Smooth muscle cell (in vitro differentiated cells): ENCODE measurements at regions not wholly inside any gene's neighbourhood (a gene's known extent, or its start where the extent isn't known, plus 50 kb on each side); places are given as distances from the start of the nearest gene placed in this dataset.

ENCODE experiments used
- DNase-seq: peaks from one replicate; lab custom pipeline; 2025; ENCODE audit not compliant: unreplicated experiment; lab: John Stamatoyannopoulos, UW
- H2AFZ ChIP-seq: fragments of 200-600 bp; sonication (generic); 2 replicates; pipeline ENCODE4 v1.6.0; 2016; ENCODE audit warnings: antibody characterized with exemption, low read depth, mild to moderate bottlenecking
- H3F3A ChIP-seq: fragments of 200-600 bp; sonication (generic); 2 replicates; pipeline ENCODE4 v1.6.0; 2017; ENCODE audit warnings: antibody characterized with exemption, low read depth
- H3K27ac ChIP-seq: fragments of 200-600 bp; sonication (generic); 2 replicates; pipeline ENCODE4 v1.5.1; 2016; ENCODE audit warnings: low read depth, mild to moderate bottlenecking
- H3K27me3 ChIP-seq: fragments of 200-600 bp; sonication (generic); 2 replicates; pipeline ENCODE4 v1.6.1; 2016; ENCODE audit warnings: low read depth, mild to moderate bottlenecking
- H3K36me3 ChIP-seq: fragments of 200-600 bp; sonication (generic); 2 replicates; pipeline ENCODE4 v1.5.1; 2016; ENCODE audit warnings: low read depth
- H3K4me1 ChIP-seq: fragments of 200-600 bp; sonication (generic); 2 replicates; pipeline ENCODE4 v1.5.1; 2016; ENCODE audit warnings: low read depth
- H3K4me2 ChIP-seq: fragments of 200-600 bp; sonication (generic); 2 replicates; pipeline ENCODE4 v1.6.0; 2016; ENCODE audit warnings: mild to moderate bottlenecking
- H3K4me3 ChIP-seq: fragments of 200-600 bp; sonication (generic); 2 replicates; pipeline ENCODE4 v1.5.1; 2016; ENCODE audit warnings: mild to moderate bottlenecking
- H3K79me2 ChIP-seq: fragments of 200-600 bp; sonication (generic); 2 replicates; pipeline ENCODE4 v1.6.0; 2016; ENCODE audit warnings: low read depth, mild to moderate bottlenecking
- H3K9ac ChIP-seq: fragments of 200-600 bp; sonication (generic); 2 replicates; pipeline ENCODE4 v1.6.0; 2016; ENCODE audit warnings: low read depth
- H3K9me3 ChIP-seq: fragments of 200-600 bp; sonication (generic); replicated peaks from 2 replicates; pipeline ENCODE4 v1.5.1; 2016; ENCODE audit warnings: low read depth
- H4K20me1 ChIP-seq: fragments of 200-600 bp; sonication (generic); 2 replicates; pipeline ENCODE4 v1.6.0; 2016; ENCODE audit warnings: low read depth
- WGBS: methylation state at CpG from one replicate; pipeline ENCODE4 v1.1.7; 2016; ENCODE audit warnings: low lambda C conversion rate; 5-methylcytosine and 5-hydroxymethylcytosine counted together
- TF ChIP-seq, protein P1 (sequence below): fragments of 200-600 bp; sonication (generic); IDR thresholded peaks from 2 replicates; pipeline ENCODE4 v1.5.1; 2017; ENCODE audit warnings: borderline replicate concordance, mild to moderate bottlenecking, antibody characterized with exemption; ENCODE audit not compliant: insufficient read depth, poor library complexity, severe bottlenecking

DNA sequence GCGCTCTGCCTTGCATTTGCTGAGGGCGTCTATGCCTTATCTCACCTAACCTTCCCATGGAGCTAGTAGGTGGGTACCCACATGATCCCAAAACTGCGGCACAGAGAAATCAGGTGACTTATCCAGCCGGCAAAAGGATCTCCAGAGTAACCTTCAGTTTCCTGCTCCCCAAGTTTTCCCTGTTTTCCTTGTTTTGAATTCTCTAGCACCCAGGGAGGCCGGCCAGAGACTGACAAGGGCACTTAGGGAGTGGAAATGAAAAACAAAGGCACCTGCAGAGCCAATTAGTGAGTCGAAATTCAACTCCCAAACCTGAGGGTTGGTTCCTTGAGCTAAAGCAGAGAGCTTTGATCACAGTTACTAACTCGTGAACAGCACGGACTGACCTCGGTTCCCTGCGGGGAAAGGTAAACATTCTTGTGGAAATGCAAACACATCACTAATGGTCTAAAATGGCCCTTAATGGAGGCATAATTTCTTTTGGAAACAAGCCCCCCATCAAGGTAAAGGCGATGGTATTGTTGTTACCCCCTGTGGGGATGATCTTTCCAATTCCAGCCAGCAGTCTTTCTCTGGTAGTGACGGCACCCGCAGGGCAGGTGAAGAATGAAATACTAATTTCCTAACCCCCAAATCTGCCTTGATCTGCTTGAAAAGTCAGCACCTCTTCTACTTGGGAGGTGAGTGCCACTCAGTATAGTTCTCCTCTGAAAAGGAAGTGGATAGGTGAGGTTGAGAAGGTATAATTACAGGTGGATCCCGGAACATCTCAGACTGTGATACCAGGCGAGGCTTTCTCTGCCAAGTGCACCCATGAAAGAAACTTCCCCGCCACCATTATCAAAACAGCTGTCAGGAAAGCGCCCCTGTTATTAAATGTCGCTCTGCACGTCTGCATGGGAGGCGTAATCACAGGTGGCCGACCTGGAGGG is 365.6 kb upstream of the AUTS2 start:
- no peaks in the 10 kb centered on the region for H3K9me3 ChIP-seq
- H3K36me3 ChIP-seq = no peaks in the 10 kb centered on the region
- 9% methylated on average over 21 of the region's 21 CpGs for WGBS
- TF ChIP-seq, protein P1, sequence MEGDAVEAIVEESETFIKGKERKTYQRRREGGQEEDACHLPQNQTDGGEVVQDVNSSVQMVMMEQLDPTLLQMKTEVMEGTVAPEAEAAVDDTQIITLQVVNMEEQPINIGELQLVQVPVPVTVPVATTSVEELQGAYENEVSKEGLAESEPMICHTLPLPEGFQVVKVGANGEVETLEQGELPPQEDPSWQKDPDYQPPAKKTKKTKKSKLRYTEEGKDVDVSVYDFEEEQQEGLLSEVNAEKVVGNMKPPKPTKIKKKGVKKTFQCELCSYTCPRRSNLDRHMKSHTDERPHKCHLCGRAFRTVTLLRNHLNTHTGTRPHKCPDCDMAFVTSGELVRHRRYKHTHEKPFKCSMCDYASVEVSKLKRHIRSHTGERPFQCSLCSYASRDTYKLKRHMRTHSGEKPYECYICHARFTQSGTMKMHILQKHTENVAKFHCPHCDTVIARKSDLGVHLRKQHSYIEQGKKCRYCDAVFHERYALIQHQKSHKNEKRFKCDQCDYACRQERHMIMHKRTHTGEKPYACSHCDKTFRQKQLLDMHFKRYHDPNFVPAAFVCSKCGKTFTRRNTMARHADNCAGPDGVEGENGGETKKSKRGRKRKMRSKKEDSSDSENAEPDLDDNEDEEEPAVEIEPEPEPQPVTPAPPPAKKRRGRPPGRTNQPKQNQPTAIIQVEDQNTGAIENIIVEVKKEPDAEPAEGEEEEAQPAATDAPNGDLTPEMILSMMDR = no peak
- no peak overlapping the region for H2AFZ ChIP-seq
- H3K4me2 ChIP-seq = no peak overlapping the region
- H3F3A ChIP-seq = no peaks in the 10 kb centered on the region
- H3K4me1 ChIP-seq = peaks cover 6% of the 10 kb centered on the region
- no peaks in the 10 kb centered on the region for H4K20me1 ChIP-seq
- H3K4me3 ChIP-seq = no peak overlapping the region
- peaks cover 94% of the 10 kb centered on the region for H3K27me3 ChIP-seq
- no peak overlapping the region for H3K9ac ChIP-seq
- DNase-seq = no peak
- H3K27ac ChIP-seq = no peak overlapping the region
- no peaks in the 10 kb centered on the region for H3K79me2 ChIP-seq

DNA sequence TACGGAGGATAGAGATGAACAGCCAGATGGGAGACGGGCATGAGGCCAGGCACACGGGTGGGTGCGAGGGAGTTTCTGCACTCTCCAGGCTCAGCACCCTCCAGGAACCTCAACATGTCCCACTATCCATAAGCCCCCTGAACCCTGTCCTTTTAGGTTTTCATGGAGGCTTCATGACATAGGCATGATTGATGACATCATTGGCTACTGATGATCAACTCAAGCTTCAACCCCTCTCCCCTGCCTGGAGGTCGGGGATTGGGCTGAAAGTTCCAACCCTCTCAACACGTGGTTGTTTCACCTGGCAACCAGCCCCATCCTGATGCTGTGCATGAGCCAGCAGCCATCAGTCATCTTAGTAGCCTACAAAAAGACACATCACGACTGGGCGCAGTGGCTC is 360.7 kb upstream of the AUTS2 start:
- Histone ChIP-seq H3K4me1 (peaks cover 6% of the 10 kb centered on the region), H3K4me3 (no peak overlapping the region), H3K9me3 (no peaks in the 10 kb centered on the region), H3F3A (no peaks in the 10 kb centered on the region), H2AFZ (no peak overlapping the region), H4K20me1 (no peaks in the 10 kb centered on the region), H3K36me3 (no peaks in the 10 kb centered on the region), H3K4me2 (no peak overlapping the region), H3K27ac (no peak overlapping the region), H3K9ac (no peak overlapping the region), H3K27me3 (peaks cover 54% of the 10 kb centered on the region), H3K79me2 (no peaks in the 10 kb centered on the region)
- 83% methylated on average over 8 of the region's 8 CpGs for WGBS
- DNase-seq = no peak
- TF ChIP-seq, protein P1 = no peak

DNA sequence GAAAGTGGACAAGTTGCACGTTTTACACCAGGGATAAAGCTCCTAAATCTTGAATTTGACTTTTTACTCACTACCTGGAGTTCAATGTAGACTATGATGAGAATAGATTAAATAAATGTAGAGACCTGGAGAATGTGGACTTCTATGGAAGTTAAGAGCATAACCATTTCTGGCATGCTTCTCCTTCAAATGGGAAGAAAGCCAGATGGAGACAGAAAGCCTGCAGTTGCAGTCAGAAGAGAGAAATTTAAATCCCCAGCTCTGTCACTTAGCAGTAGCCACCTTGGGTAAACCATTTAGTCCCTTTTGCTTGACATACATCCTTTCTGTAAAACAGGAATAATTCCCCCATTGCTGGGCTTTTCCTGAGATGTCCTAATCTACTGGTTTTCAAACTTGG is 355.3 kb upstream of the AUTS2 start:
- H2AFZ ChIP-seq = no peak overlapping the region
- H3K27ac ChIP-seq = no peak overlapping the region
- H3K4me2 ChIP-seq = no peak overlapping the region
- no peaks in the 10 kb centered on the region for H3K36me3 ChIP-seq
- TF ChIP-seq, protein P1 = no peak
- H3K27me3 ChIP-seq = no peaks in the 10 kb centered on the region
- no peak overlapping the region for H3K4me3 ChIP-seq
- no peak for DNase-seq
- no peaks in the 10 kb centered on the region for H3K79me2 ChIP-seq
- no peaks in the 10 kb centered on the region for H3K4me1 ChIP-seq
- 77% methylated on average over 1 of the region's 1 CpG for WGBS
- no peak overlapping the region for H3K9ac ChIP-seq
- no peaks in the 10 kb centered on the region for H3F3A ChIP-seq
- H4K20me1 ChIP-seq = no peaks in the 10 kb centered on the region
- H3K9me3 ChIP-seq = no peaks in the 10 kb centered on the region

DNA sequence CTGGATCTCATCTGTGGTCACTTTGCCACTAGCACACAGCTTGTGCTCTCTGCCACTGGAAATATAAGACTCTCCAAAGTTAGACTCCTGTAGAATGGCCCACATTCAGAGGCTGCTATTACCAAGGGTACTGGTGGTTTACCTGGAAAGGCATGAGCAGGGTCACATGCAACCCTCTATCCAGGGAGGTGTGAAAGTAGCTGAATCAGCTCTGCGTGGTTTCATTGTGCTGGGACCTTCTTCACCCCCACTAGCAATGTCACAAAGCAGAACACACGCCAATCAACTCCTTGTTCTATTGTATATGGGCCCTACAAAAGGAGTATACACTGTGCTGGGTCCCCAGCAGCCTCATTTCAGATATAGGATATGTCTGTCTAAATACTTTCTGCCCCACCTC is 353.6 kb upstream of the AUTS2 start:
- no peak overlapping the region for H2AFZ ChIP-seq
- H3K79me2 ChIP-seq = no peaks in the 10 kb centered on the region
- H4K20me1 ChIP-seq = no peaks in the 10 kb centered on the region
- DNase-seq = no peak
- H3F3A ChIP-seq = no peaks in the 10 kb centered on the region
- H3K4me3 ChIP-seq = no peak overlapping the region
- no peaks in the 10 kb centered on the region for H3K27me3 ChIP-seq
- TF ChIP-seq, protein P1 = no peak
- no peaks in the 10 kb centered on the region for H3K9me3 ChIP-seq
- no peak overlapping the region for H3K9ac ChIP-seq
- H3K36me3 ChIP-seq = no peaks in the 10 kb centered on the region
- no peaks in the 10 kb centered on the region for H3K4me1 ChIP-seq
- WGBS = 89% methylated on average over 2 of the region's 2 CpGs
- H3K27ac ChIP-seq = no peak overlapping the region
- no peak overlapping the region for H3K4me2 ChIP-seq
